ENCODE measurements at regions not wholly inside any gene's neighbourhood (a gene's known extent, or its start where the extent isn't known, plus 50 kb on each side); places are given as distances from the start of the nearest gene placed in this dataset.

DNA sequence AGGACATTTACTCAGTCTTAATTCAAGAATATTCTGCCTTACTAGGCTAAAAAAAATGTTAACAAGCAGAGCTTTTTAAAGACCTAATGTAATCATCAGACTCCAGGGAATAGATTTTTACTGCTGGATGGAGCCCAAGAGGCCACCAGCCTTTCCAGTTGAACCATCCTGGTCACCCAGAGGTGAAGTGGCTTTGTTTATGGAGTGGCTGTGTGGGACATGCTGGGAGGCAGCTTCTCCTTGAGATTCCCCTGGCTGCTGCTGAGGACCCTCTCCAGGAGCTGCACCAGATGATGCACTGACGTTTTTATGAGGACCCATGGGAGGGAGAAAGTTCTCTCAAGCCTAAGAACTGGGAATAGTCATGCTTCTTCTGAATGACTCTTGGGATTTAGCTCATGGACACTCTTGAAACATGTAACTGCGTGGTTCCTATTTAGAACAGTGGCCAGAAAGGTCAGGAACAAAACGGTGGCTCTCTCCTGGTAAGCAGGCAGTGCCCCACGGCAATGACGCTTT lies 205.9 kb upstream of the MIR17HG start:
- POLR2A ChIA-PET, result no interaction called here
- ATAC-seq, result no peak
- 0% methylated on average over 5 of the region's 5 CpGs for WGBS (ENCODE audit: insufficient coverage, low coverage, missing lambda C conversion rate)
- CTCF ChIA-PET (ENCODE audit: low intra/inter-chr PET ratio), result no interaction called here
- Histone ChIP-seq H3K27me3 (ENCODE audit: control insufficient read depth in 2 of 2, insufficient read depth in 2 of 2, low read length in 2 of 2) (no peaks in the 10 kb centered on the region), H3K9ac (ENCODE audit: insufficient read depth in 1 of 2, low read depth in 2 of 2, low read length in 2 of 2) (no peak overlapping the region), H3K36me3 (ENCODE audit: control insufficient read depth, insufficient read depth, low read length) (no peaks in the 10 kb centered on the region), H2AFZ (ENCODE audit: low read depth, low read length) (no peak overlapping the region), H3K4me2 (ENCODE audit: insufficient read depth, low read length) (no peak overlapping the region), H3K79me2 (ENCODE audit: control insufficient read depth, insufficient read depth, low read length) (no peaks in the 10 kb centered on the region), H3K9me3 (replicated peaks; ENCODE audit: control insufficient read depth, insufficient read depth, low read depth, low read length) (no peaks in the 10 kb centered on the region), H3K27ac (ENCODE audit: extremely low read depth, low read depth, low read length) (no peak overlapping the region), H3K9me1 (ENCODE audit: control insufficient read depth, insufficient read depth, low read length) (no peaks in the 10 kb centered on the region), H4K20me1 (replicated peaks; ENCODE audit: control insufficient read depth, insufficient read depth, low read length) (no peaks in the 10 kb centered on the region), H3K4me1 (replicated peaks in 1 of 2; ENCODE audit: control insufficient read depth in 2 of 2, insufficient read depth in 2 of 2, low read length in 2 of 2) (no peaks in the 10 kb centered on the region), H3K4me3 (no peak overlapping the region)
- BruUV-seq (replicated peaks), result no TSS peak
- no peak for DNase-seq (ENCODE audit: extremely low read depth in 1 of 4, low spot score in 3 of 4)
- in situ Hi-C loops (cut with MboI), result no loop called here
- TF ChIP-seq ZBTB43 (CRISPR knock-in tag; IDR thresholded peaks at IDR 0.05), result no peak
- TF ChIP-seq ZC3H4 (CRISPR knock-in tag; IDR thresholded peaks at IDR 0.05; ENCODE audit: borderline replicate concordance), result 0 out of 2 replicates have a peak, but pooled peaks have one; percentile 46
- TF ChIP-seq, protein P1, sequence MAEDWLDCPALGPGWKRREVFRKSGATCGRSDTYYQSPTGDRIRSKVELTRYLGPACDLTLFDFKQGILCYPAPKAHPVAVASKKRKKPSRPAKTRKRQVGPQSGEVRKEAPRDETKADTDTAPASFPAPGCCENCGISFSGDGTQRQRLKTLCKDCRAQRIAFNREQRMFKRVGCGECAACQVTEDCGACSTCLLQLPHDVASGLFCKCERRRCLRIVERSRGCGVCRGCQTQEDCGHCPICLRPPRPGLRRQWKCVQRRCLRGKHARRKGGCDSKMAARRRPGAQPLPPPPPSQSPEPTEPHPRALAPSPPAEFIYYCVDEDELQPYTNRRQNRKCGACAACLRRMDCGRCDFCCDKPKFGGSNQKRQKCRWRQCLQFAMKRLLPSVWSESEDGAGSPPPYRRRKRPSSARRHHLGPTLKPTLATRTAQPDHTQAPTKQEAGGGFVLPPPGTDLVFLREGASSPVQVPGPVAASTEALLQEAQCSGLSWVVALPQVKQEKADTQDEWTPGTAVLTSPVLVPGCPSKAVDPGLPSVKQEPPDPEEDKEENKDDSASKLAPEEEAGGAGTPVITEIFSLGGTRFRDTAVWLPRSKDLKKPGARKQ (CRISPR knock-in tag; IDR thresholded peaks at IDR 0.05), result no peak
- TF ChIP-seq FOXP1 (CRISPR knock-in tag; IDR thresholded peaks at IDR 0.05), result no peak
- TF ChIP-seq LARP7 (IDR thresholded peaks at IDR 0.05), result no peak
- no peak for TF ChIP-seq C11orf30 (IDR thresholded peaks at IDR 0.05; ENCODE audit: low read depth)
- TF ChIP-seq SIN3B (IDR thresholded peaks at IDR 0.05; ENCODE audit: low read depth), result no peak
- TF ChIP-seq TGIF2 (CRISPR knock-in tag; IDR thresholded peaks at IDR 0.05), result 0 out of 2 replicates have a peak, but pooled peaks have one; percentile 28
- intact Hi-C loops (cut with micrococcal nuclease), result no loop called here
- FAIRE-seq, result no peak

Data from K562 (cell line).